Naive thymus-derived CD4-positive, alpha-beta T cell (primary cell): ENCODE measurements at regions not wholly inside any gene's neighbourhood (a gene's known extent, or its start where the extent isn't known, plus 50 kb on each side); places are given as distances from the start of the nearest gene placed in this dataset.
"Not testable (repeated sequence)": the region's sequence is repeated elsewhere in the genome, so short reads cannot be mapped to it uniquely, and the experiment has no call there.

Source experiments
- ATAC-seq: fragments of 150-1000 bp; cut with Tn5 transposase; 2 replicates; pipeline ENCODE4 v1.10.0; 2021; ENCODE audit warnings: mild to moderate bottlenecking, moderate library complexity
- CTCF ChIA-PET: fragments of 350-600 bp; sonication (Branson Sonifier 250); formaldehyde crosslinking; loops from one replicate; lab custom pipeline; 2021; ENCODE audit warnings: antibody characterized with exemption; lab: Charles Lee
- POLR2A ChIA-PET: fragments of 350-600 bp; sonication (Branson Sonifier 250); formaldehyde crosslinking; loops from one replicate; lab custom pipeline; 2021; ENCODE audit warnings: antibody characterized with exemption, inconsistent platforms; lab: Charles Lee
- DNase-seq, 9 donors: peaks; one replicate each; pipeline versions ENCODE4 v3.0.0 to v3.0.0-alpha.2; 2020 to 2022; ENCODE audit warnings: mixed read lengths in 1 of 9
- H3K27ac ChIP-seq: one replicate; pipeline ENCODE4 v1.7.0; 2013; ENCODE audit warnings: mild to moderate bottlenecking, low read depth, low read length, moderate library complexity
- H3K27me3 ChIP-seq, 2 donors: one replicate each; pipeline ENCODE4 v1.7.0; 2013; ENCODE audit warnings: low read length in 2 of 2, mild to moderate bottlenecking in 2 of 2, moderate library complexity in 2 of 2; ENCODE audit not compliant: control insufficient read depth in 2 of 2, insufficient read depth in 2 of 2
- H3K36me3 ChIP-seq, 3 experiments: 1 replicate in 2 of 3; 2 replicates in 1 of 3; pipeline ENCODE4 v1.7.0; 2013; ENCODE audit warnings: low read length in 3 of 3, mild to moderate bottlenecking in 3 of 3, moderate library complexity in 1 of 3; ENCODE audit not compliant: insufficient read depth in 3 of 3, control insufficient read depth in 2 of 3
- H3K4me1 ChIP-seq, 2 donors: one replicate each; pipeline ENCODE4 v1.7.0; 2013; ENCODE audit warnings: low read length in 2 of 2, mild to moderate bottlenecking in 2 of 2, moderate library complexity in 1 of 2; ENCODE audit not compliant: control insufficient read depth in 2 of 2, insufficient read depth in 2 of 2
- H3K4me3 ChIP-seq: 2 replicates; pipeline ENCODE4 v1.7.0; 2013; ENCODE audit warnings: mild to moderate bottlenecking, low read length
- H3K9me3 ChIP-seq, 3 experiments: 1 replicate in 2 of 3; 2 replicates in 1 of 3; pipeline ENCODE4 v1.7.0; 2013; ENCODE audit warnings: low read length in 3 of 3; ENCODE audit not compliant: control insufficient read depth in 2 of 3
- H3K27ac Mint-ChIP-seq, 9 donors: one replicate each; pipeline ENCODE4 v1.8.0; 2020 to 2022; ENCODE audit warnings: mixed read lengths in 9 of 9, mild to moderate bottlenecking in 8 of 9, moderate library complexity in 5 of 9, inconsistent platforms in 2 of 9
- H3K27me3 Mint-ChIP-seq, 5 donors: one replicate each; pipeline ENCODE4 v1.8.0; 2021 to 2022; ENCODE audit warnings: mixed read lengths in 5 of 5, mild to moderate bottlenecking in 1 of 5
- H3K36me3 Mint-ChIP-seq, 5 donors: one replicate each; pipeline ENCODE4 v1.8.0; 2020 to 2022; ENCODE audit warnings: mixed read lengths in 5 of 5, mild to moderate bottlenecking in 3 of 5, inconsistent platforms in 1 of 5
- H3K4me1 Mint-ChIP-seq, 7 donors: one replicate each; pipeline ENCODE4 v1.8.0; 2020 to 2022; ENCODE audit warnings: mixed read lengths in 7 of 7, mild to moderate bottlenecking in 3 of 7, inconsistent platforms in 1 of 7
- H3K4me3 Mint-ChIP-seq, 10 donors: one replicate each; pipeline ENCODE4 v1.8.0; 2020 to 2022; ENCODE audit warnings: mild to moderate bottlenecking in 10 of 10, mixed read lengths in 10 of 10, moderate library complexity in 6 of 10, inconsistent platforms in 2 of 10
- H3K9me3 Mint-ChIP-seq, 11 donors: one replicate each; pipeline ENCODE4 v1.8.0; 2020 to 2022; ENCODE audit warnings: mixed read lengths in 11 of 11, mild to moderate bottlenecking in 4 of 11, inconsistent platforms in 1 of 11, moderate library complexity in 1 of 11
- intact Hi-C, 2 donors: fragments of 100-400 bp; cut with micrococcal nuclease; formaldehyde crosslinking; loops; one replicate each; pipeline ENCODE4 v1.15.1; 2023

DNA sequence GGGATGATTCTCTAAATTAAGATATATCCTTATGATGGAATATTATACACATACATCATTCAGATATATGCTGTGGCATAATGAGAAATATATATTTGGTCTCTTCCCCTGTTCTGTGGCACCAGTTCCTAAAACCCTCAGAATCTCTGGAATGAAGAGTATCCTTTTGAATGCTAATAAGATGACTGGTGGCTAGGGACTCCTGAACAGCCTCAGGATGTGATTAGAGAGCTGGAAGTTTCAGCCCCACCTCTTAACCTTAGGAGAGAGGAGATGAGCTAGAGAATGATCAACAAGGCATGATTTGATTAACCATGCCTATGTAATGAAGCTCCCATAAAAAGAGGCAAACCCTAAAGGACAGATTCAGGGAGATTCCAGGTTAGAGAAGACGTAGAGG is 632.0 kb downstream of the IQCM start:
- no peaks in the 10 kb centered on the region for H3K9me3 ChIP-seq
- no peaks in the 10 kb centered on the region for H3K4me1 Mint-ChIP-seq
- intact Hi-C loops = no loop called here
- no peak overlapping the region for H3K4me3 Mint-ChIP-seq
- peaks cover 0 to 23% (median 4%) of the 10 kb centered on the region in 11 donors for H3K9me3 Mint-ChIP-seq
- H3K36me3 Mint-ChIP-seq = no peaks in the 10 kb centered on the region
- CTCF ChIA-PET = no interaction called here
- DNase-seq = no peak
- no peaks in the 10 kb centered on the region for H3K27me3 ChIP-seq
- H3K27ac ChIP-seq = no peak overlapping the region
- no peak overlapping the region for H3K4me3 ChIP-seq
- no peak for ATAC-seq
- H3K36me3 ChIP-seq = no peaks in the 10 kb centered on the region
- POLR2A ChIA-PET = no interaction called here
- no peaks in the 10 kb centered on the region for H3K27me3 Mint-ChIP-seq
- H3K4me1 ChIP-seq = no peaks in the 10 kb centered on the region
- no peak overlapping the region for H3K27ac Mint-ChIP-seq

DNA sequence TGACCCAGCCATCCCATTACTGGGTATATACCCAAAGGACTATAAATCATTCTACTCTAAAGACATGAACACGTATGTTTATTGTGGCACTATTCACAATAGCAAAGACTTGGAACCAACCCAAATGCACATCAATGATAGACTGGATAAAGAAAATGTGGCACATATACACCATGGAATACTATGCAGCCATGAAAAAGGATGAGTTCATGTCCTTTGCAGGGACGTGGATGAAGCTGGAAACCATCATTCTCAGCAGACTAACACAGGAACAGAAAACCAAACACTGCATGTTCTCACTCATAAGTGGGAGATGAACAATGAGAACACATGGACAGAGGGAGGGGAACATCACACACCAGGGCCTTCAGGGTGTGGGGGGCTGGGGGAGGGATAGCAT is 634.2 kb downstream of the IQCM start:
- H3K4me3 ChIP-seq, H3K27ac Mint-ChIP-seq, H3K27ac ChIP-seq, H3K36me3 ChIP-seq, H3K36me3 Mint-ChIP-seq, H3K9me3 ChIP-seq, intact Hi-C loops, H3K4me1 ChIP-seq, H3K27me3 ChIP-seq, ATAC-seq, DNase-seq, H3K4me1 Mint-ChIP-seq, H3K4me3 Mint-ChIP-seq, POLR2A ChIA-PET, CTCF ChIA-PET, H3K27me3 Mint-ChIP-seq: not testable (repeated sequence)
- H3K9me3 Mint-ChIP-seq = peaks cover 0 to 40% (median 8%) of the 10 kb centered on the region in 11 donors

DNA sequence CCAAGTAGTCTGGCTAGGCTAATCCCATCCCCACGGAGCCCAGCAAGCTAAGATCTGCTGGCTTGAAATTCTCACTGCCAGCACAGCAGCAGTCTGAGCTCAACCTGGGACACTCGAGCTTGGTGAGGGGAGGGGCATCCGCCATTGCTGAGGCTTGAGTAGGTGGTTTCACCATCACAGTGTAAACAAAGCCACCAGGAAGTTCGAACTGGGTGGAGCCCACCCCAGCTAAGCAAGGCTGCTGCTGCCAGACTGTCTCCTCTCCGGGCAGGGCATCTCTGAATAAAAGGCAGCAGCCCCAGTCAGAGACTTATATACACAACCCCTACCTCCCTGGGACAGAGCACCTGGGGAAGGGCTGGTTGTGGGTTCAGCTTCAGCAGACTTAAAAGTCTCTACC is 639.6 kb downstream of the IQCM start:
- Mint-ChIP-seq H3K4me1 (no peaks in the 10 kb centered on the region), H3K9me3 (peaks cover 0 to 34% (median 8%) of the 10 kb centered on the region in 11 donors), H3K27me3 (peaks cover 0 to 11% (median 0%) of the 10 kb centered on the region in 5 donors), H3K36me3 (no peaks in the 10 kb centered on the region), H3K4me3 (no peak overlapping the region), H3K27ac (no peak overlapping the region)
- Histone ChIP-seq H3K36me3 (no peaks in the 10 kb centered on the region), H3K27ac (no peak overlapping the region), H3K9me3 (no peaks in the 10 kb centered on the region), H3K27me3 (no peaks in the 10 kb centered on the region), H3K4me3 (no peak overlapping the region), H3K4me1 (no peaks in the 10 kb centered on the region)
- intact Hi-C loops = no loop called here
- POLR2A ChIA-PET = no interaction called here
- no peak for ATAC-seq
- CTCF ChIA-PET = no interaction called here
- no peak for DNase-seq

DNA sequence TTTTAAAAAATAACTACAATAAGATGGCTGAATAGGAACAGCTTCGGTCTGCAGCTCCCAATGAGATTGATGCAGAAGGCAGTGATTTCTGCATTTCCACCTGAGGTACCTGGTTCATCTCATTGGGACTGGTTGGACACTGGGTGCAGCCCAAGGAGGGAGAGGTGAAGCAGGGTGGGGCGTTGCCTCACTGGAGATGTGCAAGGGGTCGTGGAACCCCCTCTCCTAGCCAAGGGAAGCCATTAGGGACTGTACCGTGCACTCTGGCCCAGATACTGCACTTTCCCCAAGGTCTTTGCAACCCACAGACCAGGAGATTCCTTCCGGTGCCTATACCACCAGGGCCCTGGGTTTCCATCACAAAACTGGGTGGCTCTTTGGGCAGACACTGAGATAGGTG is 640.1 kb downstream of the IQCM start:
- intact Hi-C loops = no loop called here
- CTCF ChIA-PET = no interaction called here
- no peaks in the 10 kb centered on the region for H3K27me3 ChIP-seq

DNA sequence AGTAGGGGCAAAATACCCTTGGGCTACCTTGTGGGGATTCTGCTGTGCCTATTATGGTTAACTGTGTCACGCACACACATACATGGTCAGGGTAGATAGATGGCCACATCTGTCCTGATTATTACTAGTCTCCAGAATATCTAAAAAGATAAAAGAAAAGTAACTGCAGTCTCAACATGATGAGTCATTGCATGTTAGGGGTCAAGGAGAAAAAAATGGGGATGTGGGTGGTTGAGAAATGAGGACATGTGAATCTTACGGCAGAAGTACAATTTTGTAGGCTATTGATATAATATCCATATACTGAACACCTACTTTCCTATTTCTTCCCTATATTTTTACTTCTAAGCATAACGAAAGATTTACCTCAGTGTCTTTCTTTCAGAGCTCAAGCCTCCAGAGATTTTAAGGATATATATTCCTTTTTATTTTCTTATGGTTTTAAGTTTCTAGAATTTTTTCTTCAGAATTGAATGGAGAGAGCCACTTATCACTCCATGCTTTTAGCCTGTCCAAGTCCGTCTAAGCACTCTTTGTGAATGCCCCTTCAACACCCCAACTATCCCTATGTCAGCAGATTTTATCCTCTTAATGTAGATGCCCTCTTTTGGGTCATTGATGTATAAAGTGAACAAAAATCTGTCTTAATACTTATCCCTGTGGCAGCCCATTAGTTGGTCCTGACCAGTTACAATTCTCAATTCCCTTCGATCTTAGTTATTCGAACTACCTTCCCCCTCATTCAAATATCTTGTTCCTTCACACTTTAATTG is 642.2 kb downstream of the IQCM start:
- no peaks in the 10 kb centered on the region for H3K27me3 ChIP-seq
- Mint-ChIP-seq H3K4me1 (no peaks in the 10 kb centered on the region), H3K27me3 (peaks cover 0 to 15% (median 0%) of the 10 kb centered on the region in 5 donors), H3K9me3 (peaks cover 0 to 24% (median 4%) of the 10 kb centered on the region in 11 donors), H3K36me3 (no peaks in the 10 kb centered on the region), H3K4me3 (no peak overlapping the region), H3K27ac (no peak overlapping the region)
- H3K36me3 ChIP-seq = no peaks in the 10 kb centered on the region
- DNase-seq (no peak), ATAC-seq (no peak)
- intact Hi-C loops = no loop called here
- H3K4me3 ChIP-seq = no peak overlapping the region
- H3K27ac ChIP-seq = no peak overlapping the region
- CTCF ChIA-PET = no interaction called here
- no peaks in the 10 kb centered on the region for H3K9me3 ChIP-seq
- POLR2A ChIA-PET = no interaction called here
- H3K4me1 ChIP-seq = no peaks in the 10 kb centered on the region

More for the DNA sequence above, 640.1 kb downstream of the IQCM start:
- no peak overlapping the region for H3K4me3 ChIP-seq
- POLR2A ChIA-PET = no interaction called here
- H3K27ac Mint-ChIP-seq = no peak overlapping the region
- no peaks in the 10 kb centered on the region for H3K9me3 ChIP-seq
- no peaks in the 10 kb centered on the region for H3K4me1 ChIP-seq
- H3K4me3 Mint-ChIP-seq = no peak overlapping the region
- H3K4me1 Mint-ChIP-seq = no peaks in the 10 kb centered on the region
- no peak overlapping the region for H3K27ac ChIP-seq
- H3K9me3 Mint-ChIP-seq = peaks cover 0 to 30% (median 8%) of the 10 kb centered on the region in 11 donors
- DNase-seq (no peak), ATAC-seq (no peak)
- no peaks in the 10 kb centered on the region for H3K36me3 Mint-ChIP-seq
- H3K27me3 Mint-ChIP-seq = peaks cover 0 to 11% (median 0%) of the 10 kb centered on the region in 5 donors
- H3K36me3 ChIP-seq = no peaks in the 10 kb centered on the region

DNA sequence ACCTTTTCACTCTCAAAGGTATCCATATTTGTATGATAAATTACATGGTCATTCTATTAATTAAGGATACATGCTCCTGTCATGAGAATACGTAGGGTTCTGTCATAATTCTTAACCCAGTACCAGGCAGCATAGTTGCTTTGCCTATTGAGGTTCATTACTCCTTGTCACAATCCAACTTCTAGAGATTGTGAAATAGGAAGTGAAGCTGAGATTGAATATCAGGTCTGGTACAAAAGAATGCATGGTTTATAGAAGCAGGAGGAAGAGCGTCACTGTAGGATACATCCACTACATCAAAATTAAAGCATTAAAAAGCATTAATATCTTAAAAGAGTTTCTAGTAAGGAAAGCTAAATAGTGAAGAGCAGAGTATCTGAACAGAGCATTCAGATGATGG is 647.0 kb downstream of the IQCM start:
- Histone ChIP-seq H3K27ac (no peak overlapping the region), H3K4me1 (no peaks in the 10 kb centered on the region), H3K9me3 (no peaks in the 10 kb centered on the region), H3K36me3 (no peaks in the 10 kb centered on the region), H3K4me3 (no peak overlapping the region), H3K27me3 (no peaks in the 10 kb centered on the region)
- Mint-ChIP-seq H3K27me3 (peaks cover 0 to 13% (median 0%) of the 10 kb centered on the region in 5 donors), H3K27ac (no peak overlapping the region), H3K4me1 (no peaks in the 10 kb centered on the region), H3K4me3 (no peak overlapping the region), H3K9me3 (peaks cover 0 to 11% (median 0%) of the 10 kb centered on the region in 11 donors), H3K36me3 (no peaks in the 10 kb centered on the region)
- DNase-seq (no peak), ATAC-seq (no peak)
- ChIA-PET POLR2A (no interaction called here), CTCF (no interaction called here)
- intact Hi-C loops = no loop called here

DNA sequence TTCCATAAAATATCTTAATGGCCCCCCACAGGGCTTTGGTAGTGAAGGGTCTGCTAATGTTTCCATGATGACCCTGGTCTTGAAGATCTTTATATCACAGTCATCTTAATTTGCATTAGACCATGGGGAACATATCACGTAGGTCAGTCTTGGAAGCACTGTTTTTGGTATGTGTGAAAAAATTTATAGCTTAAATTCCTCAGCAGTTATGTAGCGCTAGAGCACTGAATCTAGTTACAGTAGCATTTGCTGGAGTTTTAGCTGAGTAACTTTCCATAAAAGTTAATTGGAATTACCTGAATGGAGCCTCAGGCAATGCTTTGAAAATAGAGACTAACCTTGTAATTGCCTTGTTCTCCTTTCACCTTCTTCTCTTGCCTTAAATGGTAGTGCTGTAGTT is 648.8 kb downstream of the IQCM start:
- Histone ChIP-seq H3K27ac (no peak overlapping the region), H3K36me3 (no peaks in the 10 kb centered on the region), H3K9me3 (no peaks in the 10 kb centered on the region), H3K4me3 (no peak overlapping the region), H3K4me1 (no peaks in the 10 kb centered on the region), H3K27me3 (no peaks in the 10 kb centered on the region)
- ChIA-PET CTCF (no interaction called here), POLR2A (no interaction called here)
- Mint-ChIP-seq H3K27ac (no peak overlapping the region), H3K36me3 (no peaks in the 10 kb centered on the region), H3K4me1 (no peaks in the 10 kb centered on the region), H3K9me3 (peaks cover 0 to 7% (median 0%) of the 10 kb centered on the region in 11 donors), H3K4me3 (no peak overlapping the region), H3K27me3 (peaks cover 0 to 13% (median 0%) of the 10 kb centered on the region in 5 donors)
- no peak for ATAC-seq
- DNase-seq = no peak
- intact Hi-C loops = no loop called here
